ENCODE measurements at regions not wholly inside any gene's neighbourhood (a gene's known extent, or its start where the extent isn't known, plus 50 kb on each side); places are given as distances from the start of the nearest gene placed in this dataset.

DNA sequence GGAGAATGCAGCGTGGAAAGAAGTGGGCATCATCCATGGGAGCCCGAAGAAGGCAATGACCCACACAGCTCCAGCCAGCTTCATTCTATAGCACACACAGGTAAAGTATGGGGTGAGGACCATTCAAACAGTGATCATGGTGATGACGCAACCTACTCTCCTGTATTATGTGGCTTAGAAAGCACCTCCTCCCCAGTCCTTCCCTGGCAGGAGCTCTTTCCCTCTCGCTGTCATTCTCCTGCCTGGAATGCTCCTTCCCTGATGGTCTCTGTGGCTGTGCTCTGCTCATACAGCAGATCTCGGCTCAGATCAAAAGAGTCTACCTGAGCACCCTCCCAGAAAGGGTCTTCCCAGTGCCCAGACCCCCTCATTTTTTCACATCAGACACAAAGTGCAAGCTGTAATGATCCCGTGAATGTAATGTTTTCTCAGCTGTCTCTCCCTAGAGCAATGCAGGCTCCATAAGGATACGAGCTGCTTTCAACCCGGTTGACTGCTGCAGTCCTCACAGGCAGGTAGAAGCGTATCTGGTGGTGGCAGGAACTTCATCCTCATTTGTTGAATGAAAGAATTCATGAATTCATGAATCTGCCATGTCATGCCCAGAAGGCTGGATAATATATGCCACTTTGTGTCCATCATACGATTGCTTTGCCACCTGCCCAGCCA, 248.8 kb downstream of the HS3ST3A1 start:
- H3K36me3 ChIP-seq: no peaks in the 10 kb centered on the region
- no peak overlapping the region for H3K27ac ChIP-seq
- WGBS, 5 donors: 83 to 91% (median 87%) methylated on average over 10 of the region's 10 CpGs
- TF ChIP-seq POLR2A (IDR thresholded peaks at IDR 0.05) (no peak), POLR2AphosphoS5 (IDR thresholded peaks at IDR 0.05) (no peak)
- TF ChIP-seq, protein P1, sequence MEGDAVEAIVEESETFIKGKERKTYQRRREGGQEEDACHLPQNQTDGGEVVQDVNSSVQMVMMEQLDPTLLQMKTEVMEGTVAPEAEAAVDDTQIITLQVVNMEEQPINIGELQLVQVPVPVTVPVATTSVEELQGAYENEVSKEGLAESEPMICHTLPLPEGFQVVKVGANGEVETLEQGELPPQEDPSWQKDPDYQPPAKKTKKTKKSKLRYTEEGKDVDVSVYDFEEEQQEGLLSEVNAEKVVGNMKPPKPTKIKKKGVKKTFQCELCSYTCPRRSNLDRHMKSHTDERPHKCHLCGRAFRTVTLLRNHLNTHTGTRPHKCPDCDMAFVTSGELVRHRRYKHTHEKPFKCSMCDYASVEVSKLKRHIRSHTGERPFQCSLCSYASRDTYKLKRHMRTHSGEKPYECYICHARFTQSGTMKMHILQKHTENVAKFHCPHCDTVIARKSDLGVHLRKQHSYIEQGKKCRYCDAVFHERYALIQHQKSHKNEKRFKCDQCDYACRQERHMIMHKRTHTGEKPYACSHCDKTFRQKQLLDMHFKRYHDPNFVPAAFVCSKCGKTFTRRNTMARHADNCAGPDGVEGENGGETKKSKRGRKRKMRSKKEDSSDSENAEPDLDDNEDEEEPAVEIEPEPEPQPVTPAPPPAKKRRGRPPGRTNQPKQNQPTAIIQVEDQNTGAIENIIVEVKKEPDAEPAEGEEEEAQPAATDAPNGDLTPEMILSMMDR (IDR thresholded peaks at IDR 0.05 in 8 of 11, conservative IDR thresholded peaks at IDR 0.05 in 3 of 11): no peak
- H3K27me3 ChIP-seq (replicated peaks in 1 of 7): no peaks in the 10 kb centered on the region
- no peak for DNase-seq
- no peaks in the 10 kb centered on the region for H3K4me1 ChIP-seq
- H3K9me3 ChIP-seq: no peaks in the 10 kb centered on the region
- intact Hi-C loops (cut with DNase I; ENCODE audit: low total_unique reads): no loop called here
- H3K4me3 ChIP-seq: no peak overlapping the region

DNA sequence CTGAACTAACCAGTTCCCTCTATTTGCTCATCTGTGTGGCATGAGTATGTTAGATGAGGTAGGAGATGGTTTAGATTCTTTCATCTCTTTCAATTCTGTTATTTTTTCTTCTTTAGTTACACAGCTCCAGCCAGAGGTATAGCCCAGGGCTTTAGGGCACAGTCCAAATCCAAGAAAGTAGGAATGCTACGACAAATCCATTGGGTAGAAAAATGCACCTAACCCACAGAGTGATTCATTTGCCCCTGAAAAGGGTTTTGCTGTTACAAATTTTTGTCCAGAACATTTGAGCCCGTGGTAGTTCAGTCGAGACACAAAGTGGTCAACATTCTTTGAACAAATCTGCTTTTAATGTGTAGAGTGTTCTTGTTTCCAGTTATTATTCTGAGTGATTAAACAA, 250.7 kb downstream of the HS3ST3A1 start:
- 63 to 91% (median 73%) methylated on average over 3 of the region's 3 CpGs for WGBS, 5 donors
- no peak overlapping the region for H3K27ac ChIP-seq
- intact Hi-C loops (cut with DNase I; ENCODE audit: low total_unique reads): no loop called here
- H3K36me3 ChIP-seq: no peaks in the 10 kb centered on the region
- no peak overlapping the region for H3K4me3 ChIP-seq
- H3K9me3 ChIP-seq: peaks cover 0 to 12% (median 0%) of the 10 kb centered on the region in 8 donors
- H3K27me3 ChIP-seq (replicated peaks in 1 of 7): no peaks in the 10 kb centered on the region
- DNase-seq: no peak
- no peak for TF ChIP-seq POLR2A (IDR thresholded peaks at IDR 0.05)
- TF ChIP-seq POLR2AphosphoS5 (IDR thresholded peaks at IDR 0.05): no peak
- TF ChIP-seq, protein P1 (IDR thresholded peaks at IDR 0.05 in 8 of 11, conservative IDR thresholded peaks at IDR 0.05 in 3 of 11): no peak
- H3K4me1 ChIP-seq: no peaks in the 10 kb centered on the region

DNA sequence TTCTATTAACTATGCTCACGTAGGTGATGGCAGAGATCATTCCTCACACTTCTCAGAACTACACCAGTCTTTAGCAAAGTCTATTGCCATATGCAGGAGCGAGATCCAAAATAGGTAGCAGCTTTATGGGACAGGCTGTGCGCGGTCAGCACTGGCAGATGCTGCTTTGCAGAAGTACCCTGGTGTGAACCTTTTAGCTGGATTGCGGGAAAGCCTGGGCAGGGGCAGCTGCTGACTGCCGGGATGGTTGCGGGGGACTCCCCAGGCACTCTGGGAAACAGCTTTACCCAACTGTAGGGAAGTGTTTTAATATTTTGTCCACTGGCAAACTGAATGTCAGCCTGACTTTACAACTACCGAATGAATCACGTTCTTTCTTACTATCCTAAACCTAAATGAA, 251.3 kb downstream of the HS3ST3A1 start:
- H3K27me3 ChIP-seq (replicated peaks in 1 of 7): no peaks in the 10 kb centered on the region
- 88 to 93% (median 91%) methylated on average over 9 of the region's 9 CpGs for WGBS, 5 donors
- H3K27ac ChIP-seq: no peak overlapping the region
- no peak for DNase-seq
- no peaks in the 10 kb centered on the region for H3K4me1 ChIP-seq
- H3K36me3 ChIP-seq: no peaks in the 10 kb centered on the region
- TF ChIP-seq POLR2A (IDR thresholded peaks at IDR 0.05): no peak
- TF ChIP-seq POLR2AphosphoS5 (IDR thresholded peaks at IDR 0.05): no peak
- TF ChIP-seq, protein P1 (IDR thresholded peaks at IDR 0.05 in 8 of 11, conservative IDR thresholded peaks at IDR 0.05 in 3 of 11): no peak
- intact Hi-C loops (cut with DNase I; ENCODE audit: low total_unique reads): no loop called here
- H3K4me3 ChIP-seq: no peak overlapping the region
- peaks cover 0 to 12% (median 0%) of the 10 kb centered on the region in 8 donors for H3K9me3 ChIP-seq

DNA sequence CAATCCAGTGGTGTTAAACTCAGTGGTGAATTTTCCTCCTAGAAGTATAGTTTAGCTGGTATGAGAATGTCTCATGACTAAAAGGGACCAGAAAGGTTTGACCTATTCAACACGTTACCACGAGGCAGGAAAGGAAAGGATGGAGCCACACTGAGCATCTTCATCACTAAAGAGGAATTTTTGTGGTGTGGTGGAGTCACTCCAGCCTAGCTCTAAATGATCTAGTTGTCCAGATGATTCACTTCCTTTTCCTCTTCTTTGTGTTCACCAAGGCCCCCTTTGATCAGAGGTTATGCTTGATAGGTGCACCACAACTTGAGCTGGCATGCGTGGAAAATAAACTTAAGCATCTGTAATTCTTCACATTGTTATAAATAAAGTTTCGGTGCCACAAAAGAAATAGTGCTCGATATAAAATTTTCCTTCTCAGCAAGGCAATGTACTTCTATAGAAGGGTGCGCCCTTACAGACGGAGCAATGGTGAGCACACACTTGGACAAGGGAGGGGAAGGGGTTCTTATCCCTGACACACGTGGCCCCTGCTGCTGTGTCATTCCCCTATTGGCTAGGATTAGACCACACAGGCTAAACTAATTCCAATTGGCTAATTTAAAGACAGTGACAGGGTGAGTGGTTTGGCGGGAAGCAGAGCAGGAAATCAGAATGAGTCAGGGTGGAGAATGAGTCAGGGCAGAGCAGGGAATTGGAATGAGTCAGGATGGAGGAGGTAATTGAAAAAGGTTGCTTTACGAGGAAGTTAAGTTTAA, 254.6 kb downstream of the HS3ST3A1 start:
- intact Hi-C loops (cut with DNase I; ENCODE audit: low total_unique reads): no loop called here
- no peaks in the 10 kb centered on the region for H3K4me1 ChIP-seq
- 67 to 84% (median 76%) methylated on average over 10 of the region's 10 CpGs for WGBS, 5 donors
- no peaks in the 10 kb centered on the region for H3K27me3 ChIP-seq (replicated peaks in 1 of 7)
- TF ChIP-seq, protein P1 (IDR thresholded peaks at IDR 0.05 in 8 of 11, conservative IDR thresholded peaks at IDR 0.05 in 3 of 11): no peak
- TF ChIP-seq POLR2AphosphoS5 (IDR thresholded peaks at IDR 0.05) (no peak), POLR2A (IDR thresholded peaks at IDR 0.05) (no peak)
- peaks cover 0 to 12% (median 0%) of the 10 kb centered on the region in 8 donors for H3K9me3 ChIP-seq
- no peak overlapping the region for H3K27ac ChIP-seq
- DNase-seq: no peak
- no peak overlapping the region for H3K4me3 ChIP-seq
- H3K36me3 ChIP-seq: no peaks in the 10 kb centered on the region

Measured in spleen (tissue), 11 donors.